H1 (cell line): ENCODE measurements at regions not wholly inside any gene's neighbourhood (a gene's known extent, or its start where the extent isn't known, plus 50 kb on each side); places are given as distances from the start of the nearest gene placed in this dataset.

Experiments
- FOSL1 ChIP-seq: IDR thresholded peaks from 2 replicates; pipeline ENCODE4 v1.6.1; 2011; ENCODE audit warnings: mild to moderate bottlenecking, low read depth, low read length, moderate library complexity; ENCODE audit not compliant: insufficient read depth
- HDAC2 ChIP-seq, 2 experiments: fragments of 300-600 bp in 1 of 2; sonication (generic) in 1 of 2; IDR thresholded peaks; 2 replicates each; pipeline ENCODE4 v1.6.1; 2011 to 2012; ENCODE audit warnings: low read depth in 2 of 2, low read length in 2 of 2, mild to moderate bottlenecking in 2 of 2, moderate library complexity in 2 of 2, borderline replicate concordance in 1 of 2, inconsistent platforms in 1 of 2
- POU5F1 ChIP-seq: IDR thresholded peaks from 2 replicates; pipeline ENCODE4 v1.6.1; 2011; ENCODE audit warnings: low read depth, mild to moderate bottlenecking, low read length, moderate library complexity
- RNF2 ChIP-seq: fragments of 200-900, 300-1000 bp; sonication (generic); IDR thresholded peaks from 2 replicates; pipeline ENCODE4 v1.7.1; 2016; ENCODE audit warnings: borderline replicate concordance, low read depth, mild to moderate bottlenecking, antibody characterized with exemption, low read length; ENCODE audit not compliant: poor library complexity, severe bottlenecking; ENCODE audit errors: missing control alignments
- SIX5 ChIP-seq: IDR thresholded peaks from 2 replicates; pipeline ENCODE4 v1.6.1; 2011; ENCODE audit warnings: mild to moderate bottlenecking, low read depth, low read length
- SP1 ChIP-seq: IDR thresholded peaks from 2 replicates; pipeline ENCODE4 v1.6.1; 2011; ENCODE audit warnings: low read depth, low read length
- TF ChIP-seq, protein P1 (sequence below): fragments of 300-600 bp; sonication (generic); IDR thresholded peaks from 2 replicates; pipeline ENCODE4 v1.7.1; 2012; ENCODE audit warnings: low read length, moderate library complexity, mild to moderate bottlenecking, inconsistent platforms; ENCODE audit not compliant: insufficient replicate concordance

GRCh38 chr14:87087881-87088280, 905.1 kb downstream of the GALC start (continued):
- TF ChIP-seq, protein P1, sequence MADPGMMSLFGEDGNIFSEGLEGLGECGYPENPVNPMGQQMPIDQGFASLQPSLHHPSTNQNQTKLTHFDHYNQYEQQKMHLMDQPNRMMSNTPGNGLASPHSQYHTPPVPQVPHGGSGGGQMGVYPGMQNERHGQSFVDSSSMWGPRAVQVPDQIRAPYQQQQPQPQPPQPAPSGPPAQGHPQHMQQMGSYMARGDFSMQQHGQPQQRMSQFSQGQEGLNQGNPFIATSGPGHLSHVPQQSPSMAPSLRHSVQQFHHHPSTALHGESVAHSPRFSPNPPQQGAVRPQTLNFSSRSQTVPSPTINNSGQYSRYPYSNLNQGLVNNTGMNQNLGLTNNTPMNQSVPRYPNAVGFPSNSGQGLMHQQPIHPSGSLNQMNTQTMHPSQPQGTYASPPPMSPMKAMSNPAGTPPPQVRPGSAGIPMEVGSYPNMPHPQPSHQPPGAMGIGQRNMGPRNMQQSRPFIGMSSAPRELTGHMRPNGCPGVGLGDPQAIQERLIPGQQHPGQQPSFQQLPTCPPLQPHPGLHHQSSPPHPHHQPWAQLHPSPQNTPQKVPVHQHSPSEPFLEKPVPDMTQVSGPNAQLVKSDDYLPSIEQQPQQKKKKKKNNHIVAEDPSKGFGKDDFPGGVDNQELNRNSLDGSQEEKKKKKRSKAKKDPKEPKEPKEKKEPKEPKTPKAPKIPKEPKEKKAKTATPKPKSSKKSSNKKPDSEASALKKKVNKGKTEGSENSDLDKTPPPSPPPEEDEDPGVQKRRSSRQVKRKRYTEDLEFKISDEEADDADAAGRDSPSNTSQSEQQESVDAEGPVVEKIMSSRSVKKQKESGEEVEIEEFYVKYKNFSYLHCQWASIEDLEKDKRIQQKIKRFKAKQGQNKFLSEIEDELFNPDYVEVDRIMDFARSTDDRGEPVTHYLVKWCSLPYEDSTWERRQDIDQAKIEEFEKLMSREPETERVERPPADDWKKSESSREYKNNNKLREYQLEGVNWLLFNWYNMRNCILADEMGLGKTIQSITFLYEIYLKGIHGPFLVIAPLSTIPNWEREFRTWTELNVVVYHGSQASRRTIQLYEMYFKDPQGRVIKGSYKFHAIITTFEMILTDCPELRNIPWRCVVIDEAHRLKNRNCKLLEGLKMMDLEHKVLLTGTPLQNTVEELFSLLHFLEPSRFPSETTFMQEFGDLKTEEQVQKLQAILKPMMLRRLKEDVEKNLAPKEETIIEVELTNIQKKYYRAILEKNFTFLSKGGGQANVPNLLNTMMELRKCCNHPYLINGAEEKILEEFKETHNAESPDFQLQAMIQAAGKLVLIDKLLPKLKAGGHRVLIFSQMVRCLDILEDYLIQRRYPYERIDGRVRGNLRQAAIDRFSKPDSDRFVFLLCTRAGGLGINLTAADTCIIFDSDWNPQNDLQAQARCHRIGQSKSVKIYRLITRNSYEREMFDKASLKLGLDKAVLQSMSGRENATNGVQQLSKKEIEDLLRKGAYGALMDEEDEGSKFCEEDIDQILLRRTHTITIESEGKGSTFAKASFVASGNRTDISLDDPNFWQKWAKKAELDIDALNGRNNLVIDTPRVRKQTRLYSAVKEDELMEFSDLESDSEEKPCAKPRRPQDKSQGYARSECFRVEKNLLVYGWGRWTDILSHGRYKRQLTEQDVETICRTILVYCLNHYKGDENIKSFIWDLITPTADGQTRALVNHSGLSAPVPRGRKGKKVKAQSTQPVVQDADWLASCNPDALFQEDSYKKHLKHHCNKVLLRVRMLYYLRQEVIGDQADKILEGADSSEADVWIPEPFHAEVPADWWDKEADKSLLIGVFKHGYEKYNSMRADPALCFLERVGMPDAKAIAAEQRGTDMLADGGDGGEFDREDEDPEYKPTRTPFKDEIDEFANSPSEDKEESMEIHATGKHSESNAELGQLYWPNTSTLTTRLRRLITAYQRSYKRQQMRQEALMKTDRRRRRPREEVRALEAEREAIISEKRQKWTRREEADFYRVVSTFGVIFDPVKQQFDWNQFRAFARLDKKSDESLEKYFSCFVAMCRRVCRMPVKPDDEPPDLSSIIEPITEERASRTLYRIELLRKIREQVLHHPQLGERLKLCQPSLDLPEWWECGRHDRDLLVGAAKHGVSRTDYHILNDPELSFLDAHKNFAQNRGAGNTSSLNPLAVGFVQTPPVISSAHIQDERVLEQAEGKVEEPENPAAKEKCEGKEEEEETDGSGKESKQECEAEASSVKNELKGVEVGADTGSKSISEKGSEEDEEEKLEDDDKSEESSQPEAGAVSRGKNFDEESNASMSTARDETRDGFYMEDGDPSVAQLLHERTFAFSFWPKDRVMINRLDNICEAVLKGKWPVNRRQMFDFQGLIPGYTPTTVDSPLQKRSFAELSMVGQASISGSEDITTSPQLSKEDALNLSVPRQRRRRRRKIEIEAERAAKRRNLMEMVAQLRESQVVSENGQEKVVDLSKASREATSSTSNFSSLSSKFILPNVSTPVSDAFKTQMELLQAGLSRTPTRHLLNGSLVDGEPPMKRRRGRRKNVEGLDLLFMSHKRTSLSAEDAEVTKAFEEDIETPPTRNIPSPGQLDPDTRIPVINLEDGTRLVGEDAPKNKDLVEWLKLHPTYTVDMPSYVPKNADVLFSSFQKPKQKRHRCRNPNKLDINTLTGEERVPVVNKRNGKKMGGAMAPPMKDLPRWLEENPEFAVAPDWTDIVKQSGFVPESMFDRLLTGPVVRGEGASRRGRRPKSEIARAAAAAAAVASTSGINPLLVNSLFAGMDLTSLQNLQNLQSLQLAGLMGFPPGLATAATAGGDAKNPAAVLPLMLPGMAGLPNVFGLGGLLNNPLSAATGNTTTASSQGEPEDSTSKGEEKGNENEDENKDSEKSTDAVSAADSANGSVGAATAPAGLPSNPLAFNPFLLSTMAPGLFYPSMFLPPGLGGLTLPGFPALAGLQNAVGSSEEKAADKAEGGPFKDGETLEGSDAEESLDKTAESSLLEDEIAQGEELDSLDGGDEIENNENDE, result no peak
- TF ChIP-seq SIX5 (no peak), RNF2 (no peak), POU5F1 (no peak), FOSL1 (no peak), HDAC2 (IDR thresholded peaks at IDR 0.05; ENCODE audit: borderline replicate concordance in 1 of 2, low read depth in 2 of 2, low read length in 2 of 2) (no peak), SP1 (no peak)
